ENCODE measurements at regions not wholly inside any gene's neighbourhood (a gene's known extent, or its start where the extent isn't known, plus 50 kb on each side); places are given as distances from the start of the nearest gene placed in this dataset.

GRCh38 chrY:7310482-7311269 is 399.1 kb upstream of the AMELY start:
- intact Hi-C loops (cut with DNase I), result no loop called here
- no peaks in the 10 kb centered on the region for H3K27me3 ChIP-seq
- no peak overlapping the region for H3K4me3 ChIP-seq (replicated peaks in 1 of 3)
- no peaks in the 10 kb centered on the region for H3K9me3 ChIP-seq
- no peak for DNase-seq
- TF ChIP-seq POLR2A (IDR thresholded peaks at IDR 0.05), result no peak
- TF ChIP-seq, protein P1, sequence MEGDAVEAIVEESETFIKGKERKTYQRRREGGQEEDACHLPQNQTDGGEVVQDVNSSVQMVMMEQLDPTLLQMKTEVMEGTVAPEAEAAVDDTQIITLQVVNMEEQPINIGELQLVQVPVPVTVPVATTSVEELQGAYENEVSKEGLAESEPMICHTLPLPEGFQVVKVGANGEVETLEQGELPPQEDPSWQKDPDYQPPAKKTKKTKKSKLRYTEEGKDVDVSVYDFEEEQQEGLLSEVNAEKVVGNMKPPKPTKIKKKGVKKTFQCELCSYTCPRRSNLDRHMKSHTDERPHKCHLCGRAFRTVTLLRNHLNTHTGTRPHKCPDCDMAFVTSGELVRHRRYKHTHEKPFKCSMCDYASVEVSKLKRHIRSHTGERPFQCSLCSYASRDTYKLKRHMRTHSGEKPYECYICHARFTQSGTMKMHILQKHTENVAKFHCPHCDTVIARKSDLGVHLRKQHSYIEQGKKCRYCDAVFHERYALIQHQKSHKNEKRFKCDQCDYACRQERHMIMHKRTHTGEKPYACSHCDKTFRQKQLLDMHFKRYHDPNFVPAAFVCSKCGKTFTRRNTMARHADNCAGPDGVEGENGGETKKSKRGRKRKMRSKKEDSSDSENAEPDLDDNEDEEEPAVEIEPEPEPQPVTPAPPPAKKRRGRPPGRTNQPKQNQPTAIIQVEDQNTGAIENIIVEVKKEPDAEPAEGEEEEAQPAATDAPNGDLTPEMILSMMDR (IDR thresholded peaks at IDR 0.05), result no peak
- no peaks in the 10 kb centered on the region for H3K36me3 ChIP-seq
- H3K27ac ChIP-seq, result no peak overlapping the region
- WGBS, 2 donors, result 76 to 82% methylated on average over 6 of the region's 6 CpGs
- no peaks in the 10 kb centered on the region for H3K4me1 ChIP-seq

GRCh38 chrY:7308816-7309215 is 397.3 kb upstream of the AMELY start:
- Histone ChIP-seq H3K27ac (no peak overlapping the region), H3K4me1 (no peaks in the 10 kb centered on the region), H3K36me3 (no peaks in the 10 kb centered on the region), H3K9me3 (no peaks in the 10 kb centered on the region), H3K4me3 (replicated peaks in 1 of 3) (no peak overlapping the region), H3K27me3 (no peaks in the 10 kb centered on the region)
- 91 to 96% methylated on average over 5 of the region's 5 CpGs for WGBS, 2 donors
- no peak for TF ChIP-seq POLR2A (IDR thresholded peaks at IDR 0.05)
- TF ChIP-seq, protein P1 (IDR thresholded peaks at IDR 0.05), result no peak
- no peak for DNase-seq
- intact Hi-C loops (cut with DNase I), result no loop called here

DNA sequence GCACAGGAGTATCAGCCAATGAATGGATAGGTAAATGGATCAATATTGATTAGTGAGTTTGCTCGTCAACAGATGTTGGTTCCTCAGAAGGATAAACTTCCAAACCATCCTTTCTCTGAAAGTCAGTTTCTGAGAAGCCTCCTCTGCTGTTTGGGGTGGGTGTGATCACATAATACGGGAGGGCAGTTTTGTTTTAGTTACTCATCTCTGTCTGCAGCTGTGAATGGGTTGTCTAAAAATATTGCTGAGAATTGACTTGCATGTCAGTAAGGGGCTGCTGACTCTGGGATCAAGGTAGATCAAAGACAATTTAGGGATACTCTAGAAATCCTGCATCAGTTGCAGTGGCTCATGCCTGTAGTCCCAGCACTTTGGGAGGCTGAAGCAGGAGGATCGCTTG is 390.8 kb upstream of the AMELY start:
- WGBS, 2 donors, result 85 to 98% methylated on average over 1 to 3 of the region's 3 CpGs
- Histone ChIP-seq H3K4me1 (no peaks in the 10 kb centered on the region), H3K27me3 (no peaks in the 10 kb centered on the region), H3K27ac (no peak overlapping the region), H3K9me3 (no peaks in the 10 kb centered on the region), H3K4me3 (replicated peaks in 1 of 3) (no peak overlapping the region), H3K36me3 (no peaks in the 10 kb centered on the region)
- TF ChIP-seq, protein P1 (IDR thresholded peaks at IDR 0.05), result no peak
- no peak for TF ChIP-seq POLR2A (IDR thresholded peaks at IDR 0.05)
- no peak for DNase-seq
- intact Hi-C loops (cut with DNase I), result no loop called here

GRCh38 chrY:7299960-7300359 is 388.4 kb upstream of the AMELY start:
- no peak overlapping the region for H3K27ac ChIP-seq
- no peak for TF ChIP-seq POLR2A (IDR thresholded peaks at IDR 0.05)
- TF ChIP-seq, protein P1 (IDR thresholded peaks at IDR 0.05), result no peak
- H3K36me3 ChIP-seq, result no peaks in the 10 kb centered on the region
- H3K9me3 ChIP-seq, result no peaks in the 10 kb centered on the region
- intact Hi-C loops (cut with DNase I), result no loop called here
- H3K4me1 ChIP-seq, result no peaks in the 10 kb centered on the region
- H3K4me3 ChIP-seq (replicated peaks in 1 of 3), result no peak overlapping the region
- H3K27me3 ChIP-seq, result no peaks in the 10 kb centered on the region
- DNase-seq, result no peak
- 70 to 75% methylated on average over 3 of the region's 3 CpGs for WGBS, 2 donors

DNA sequence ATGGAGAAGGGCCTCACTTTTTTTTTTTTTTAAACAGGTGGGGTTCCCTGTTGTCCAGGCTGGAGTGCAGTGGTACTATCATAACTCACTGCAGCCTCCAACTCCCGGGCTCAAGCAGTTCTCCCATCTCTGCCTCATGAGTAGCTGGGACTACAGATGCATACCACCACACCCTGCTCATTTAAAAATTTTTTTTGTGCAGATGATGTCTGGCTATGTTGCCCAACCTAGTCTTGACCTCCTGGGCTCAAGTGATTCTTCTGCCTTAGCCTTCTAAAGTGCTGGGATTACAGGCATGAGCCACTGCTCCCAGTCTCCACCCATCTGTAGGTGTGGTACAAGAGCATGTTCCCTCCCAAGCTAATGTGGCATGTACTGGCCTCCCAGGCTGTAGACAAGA is 380.6 kb upstream of the AMELY start:
- intact Hi-C loops (cut with DNase I), result no loop called here
- no peak for TF ChIP-seq POLR2A (IDR thresholded peaks at IDR 0.05)
- TF ChIP-seq, protein P1 (IDR thresholded peaks at IDR 0.05), result no peak
- 50 to 100% methylated on average over 1 of the region's 1 CpG for WGBS, 2 donors
- H3K36me3 ChIP-seq, result no peaks in the 10 kb centered on the region
- no peak overlapping the region for H3K4me3 ChIP-seq (replicated peaks in 1 of 3)
- no peak overlapping the region for H3K27ac ChIP-seq
- H3K9me3 ChIP-seq, result no peaks in the 10 kb centered on the region
- H3K27me3 ChIP-seq, result no peaks in the 10 kb centered on the region
- no peak for DNase-seq
- H3K4me1 ChIP-seq, result no peaks in the 10 kb centered on the region
